OCI-LY3 (cell line): ENCODE measurements at regions not wholly inside any gene's neighbourhood (a gene's known extent, or its start where the extent isn't known, plus 50 kb on each side); places are given as distances from the start of the nearest gene placed in this dataset.
"Not testable (repeated sequence)": the region's sequence is repeated elsewhere in the genome, so short reads cannot be mapped to it uniquely, and the experiment has no call there.

Source experiments
- CTCF ChIP-seq: fragments of 200-600, 300-600 bp; sonication (generic); IDR thresholded peaks from 2 replicates; pipeline ENCODE4 v1.5.1; 2014; ENCODE audit warnings: antibody characterized with exemption, low read length, low read depth
- EZH2phosphoT487 ChIP-seq: fragments of 200-600 bp; shearing (Covaris generic); IDR thresholded peaks from 2 replicates; pipeline ENCODE4 v1.6.1; 2018; ENCODE audit warnings: antibody characterized with exemption, mixed run types, low read depth

GRCh38 chr2:87460104-87460503, 287.8 kb upstream of the PLGLB2 start:
- not testable (repeated sequence) for TF ChIP-seq CTCF, EZH2phosphoT487
